ENCODE measurements at regions not wholly inside any gene's neighbourhood (a gene's known extent, or its start where the extent isn't known, plus 50 kb on each side); places are given as distances from the start of the nearest gene placed in this dataset.
A peak's percentile ranks its signal among the peaks of the same experiment; 100 is the strongest.

DNA sequence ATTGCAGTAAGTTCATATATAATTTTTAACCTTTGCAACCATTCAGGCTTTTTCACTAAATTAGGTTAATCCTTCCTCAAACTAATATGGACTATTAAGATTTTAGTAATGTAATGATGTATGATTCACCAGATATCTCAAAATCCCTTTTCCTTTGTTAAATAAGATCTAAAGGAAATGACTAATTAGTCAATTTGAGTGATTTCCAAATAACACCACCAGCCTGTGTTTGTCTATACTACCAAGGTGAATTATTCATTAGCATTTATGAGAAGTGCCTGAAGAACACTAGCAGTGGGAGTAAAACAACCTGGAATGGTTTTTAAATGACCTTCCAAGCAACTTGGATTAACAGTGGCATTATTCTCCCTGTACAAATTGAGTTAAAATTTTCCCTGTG lies 670.6 kb upstream of the PKN2 start:
- Histone ChIP-seq H3K27ac (ENCODE audit: poor library complexity, severe bottlenecking) (peak overlapping the region; percentile 4), H3K4me3 (ENCODE audit: severe bottlenecking) (no peak overlapping the region), H3K36me3 (ENCODE audit: low read depth) (no peaks in the 10 kb centered on the region), H3K4me1 (ENCODE audit: insufficient read depth, poor library complexity, severe bottlenecking) (peaks cover 11% of the 10 kb centered on the region), H3K27me3 (ENCODE audit: insufficient read depth, poor library complexity, severe bottlenecking) (no peaks in the 10 kb centered on the region), H3K9me3 (ENCODE audit: severe bottlenecking) (no peaks in the 10 kb centered on the region)
- TF ChIP-seq, protein P1, sequence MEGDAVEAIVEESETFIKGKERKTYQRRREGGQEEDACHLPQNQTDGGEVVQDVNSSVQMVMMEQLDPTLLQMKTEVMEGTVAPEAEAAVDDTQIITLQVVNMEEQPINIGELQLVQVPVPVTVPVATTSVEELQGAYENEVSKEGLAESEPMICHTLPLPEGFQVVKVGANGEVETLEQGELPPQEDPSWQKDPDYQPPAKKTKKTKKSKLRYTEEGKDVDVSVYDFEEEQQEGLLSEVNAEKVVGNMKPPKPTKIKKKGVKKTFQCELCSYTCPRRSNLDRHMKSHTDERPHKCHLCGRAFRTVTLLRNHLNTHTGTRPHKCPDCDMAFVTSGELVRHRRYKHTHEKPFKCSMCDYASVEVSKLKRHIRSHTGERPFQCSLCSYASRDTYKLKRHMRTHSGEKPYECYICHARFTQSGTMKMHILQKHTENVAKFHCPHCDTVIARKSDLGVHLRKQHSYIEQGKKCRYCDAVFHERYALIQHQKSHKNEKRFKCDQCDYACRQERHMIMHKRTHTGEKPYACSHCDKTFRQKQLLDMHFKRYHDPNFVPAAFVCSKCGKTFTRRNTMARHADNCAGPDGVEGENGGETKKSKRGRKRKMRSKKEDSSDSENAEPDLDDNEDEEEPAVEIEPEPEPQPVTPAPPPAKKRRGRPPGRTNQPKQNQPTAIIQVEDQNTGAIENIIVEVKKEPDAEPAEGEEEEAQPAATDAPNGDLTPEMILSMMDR (IDR thresholded peaks at IDR 0.05; ENCODE audit: poor library complexity, severe bottlenecking): no peak
- no peak for DNase-seq (ENCODE audit: low spot score)
- ATAC-seq (ENCODE audit: low read depth): peak; percentile 84

DNA sequence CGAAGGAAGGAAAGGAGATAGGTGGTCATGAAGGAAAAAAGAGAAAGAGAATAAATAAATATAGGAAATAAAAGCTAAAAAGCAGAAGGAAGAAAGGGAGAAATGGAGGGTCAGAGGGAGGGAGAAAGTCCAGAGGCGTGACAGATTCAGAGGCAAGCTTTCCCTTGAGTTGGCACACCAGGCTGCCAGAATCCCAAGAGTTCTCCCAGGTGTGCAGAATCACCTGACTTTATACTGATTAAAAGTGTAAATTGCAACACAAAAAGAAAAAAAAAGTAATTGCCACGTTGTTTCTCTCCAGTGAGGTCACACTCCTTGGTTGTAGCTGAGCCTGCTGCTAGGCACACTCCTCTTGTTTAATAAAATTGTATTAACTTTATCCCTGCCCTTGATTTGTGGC lies 669.9 kb upstream of the PKN2 start:
- H3K9me3 ChIP-seq (ENCODE audit: severe bottlenecking): no peaks in the 10 kb centered on the region
- peak overlapping the region; percentile 4 for H3K27ac ChIP-seq (ENCODE audit: poor library complexity, severe bottlenecking)
- no peaks in the 10 kb centered on the region for H3K36me3 ChIP-seq (ENCODE audit: low read depth)
- H3K27me3 ChIP-seq (ENCODE audit: insufficient read depth, poor library complexity, severe bottlenecking): no peaks in the 10 kb centered on the region
- no peak for DNase-seq (ENCODE audit: low spot score)
- TF ChIP-seq, protein P1 (IDR thresholded peaks at IDR 0.05; ENCODE audit: poor library complexity, severe bottlenecking): no peak
- H3K4me1 ChIP-seq (ENCODE audit: insufficient read depth, poor library complexity, severe bottlenecking): peaks cover 11% of the 10 kb centered on the region
- H3K4me3 ChIP-seq (ENCODE audit: severe bottlenecking): no peak overlapping the region
- ATAC-seq (ENCODE audit: low read depth): no peak

DNA sequence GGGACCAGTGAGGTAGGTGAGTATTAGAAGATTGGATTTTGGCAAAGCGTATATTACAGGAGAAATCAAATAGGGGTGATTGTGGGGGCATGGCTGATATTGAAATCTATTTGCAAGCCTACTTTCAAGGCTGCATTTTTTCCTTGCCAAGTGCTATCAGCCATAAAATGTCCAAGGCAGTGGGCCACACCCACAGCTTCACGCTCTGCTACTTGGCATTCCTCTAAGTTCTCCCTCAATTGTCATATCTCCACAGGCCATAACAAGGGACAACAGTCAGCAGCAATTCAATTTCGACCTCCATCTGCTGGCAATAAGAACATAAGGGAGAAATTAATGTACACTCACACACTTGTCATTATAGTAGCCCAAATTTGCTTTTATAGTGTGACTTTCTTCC lies 667.1 kb upstream of the PKN2 start:
- Histone ChIP-seq H3K27me3 (ENCODE audit: insufficient read depth, poor library complexity, severe bottlenecking) (no peaks in the 10 kb centered on the region), H3K27ac (ENCODE audit: poor library complexity, severe bottlenecking) (no peak overlapping the region), H3K9me3 (ENCODE audit: severe bottlenecking) (no peaks in the 10 kb centered on the region), H3K4me1 (ENCODE audit: insufficient read depth, poor library complexity, severe bottlenecking) (peaks cover 11% of the 10 kb centered on the region), H3K4me3 (ENCODE audit: severe bottlenecking) (no peak overlapping the region), H3K36me3 (ENCODE audit: low read depth) (no peaks in the 10 kb centered on the region)
- TF ChIP-seq, protein P1 (IDR thresholded peaks at IDR 0.05; ENCODE audit: poor library complexity, severe bottlenecking): no peak
- DNase-seq (ENCODE audit: low spot score) (no peak), ATAC-seq (ENCODE audit: low read depth) (no peak)

DNA sequence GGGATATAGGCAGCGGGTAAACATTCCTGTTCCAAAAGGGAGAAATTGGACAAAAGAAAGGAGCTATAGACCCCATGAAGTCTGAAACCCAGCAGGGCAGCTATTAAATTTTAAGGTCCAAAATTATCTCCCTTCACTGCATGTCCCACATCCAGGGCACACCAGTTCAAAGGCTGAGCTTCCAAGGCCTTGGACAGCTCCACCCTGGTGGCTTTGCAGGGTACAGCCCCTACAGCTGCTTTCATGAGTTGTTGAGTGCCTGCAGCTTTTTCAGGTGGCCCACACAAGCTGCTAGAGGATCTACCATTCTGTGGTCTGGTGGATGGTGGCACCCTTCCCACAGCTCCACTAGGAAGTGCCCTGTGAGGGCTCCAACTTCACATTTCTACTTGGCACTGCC lies 662.5 kb upstream of the PKN2 start:
- Histone ChIP-seq H3K27me3 (ENCODE audit: insufficient read depth, poor library complexity, severe bottlenecking) (no peaks in the 10 kb centered on the region), H3K4me3 (ENCODE audit: severe bottlenecking) (no peak overlapping the region), H3K27ac (ENCODE audit: poor library complexity, severe bottlenecking) (no peak overlapping the region), H3K9me3 (ENCODE audit: severe bottlenecking) (no peaks in the 10 kb centered on the region), H3K36me3 (ENCODE audit: low read depth) (no peaks in the 10 kb centered on the region), H3K4me1 (ENCODE audit: insufficient read depth, poor library complexity, severe bottlenecking) (no peaks in the 10 kb centered on the region)
- ATAC-seq (ENCODE audit: low read depth) (no peak), DNase-seq (ENCODE audit: low spot score) (no peak)
- TF ChIP-seq, protein P1 (IDR thresholded peaks at IDR 0.05; ENCODE audit: poor library complexity, severe bottlenecking): no peak

DNA sequence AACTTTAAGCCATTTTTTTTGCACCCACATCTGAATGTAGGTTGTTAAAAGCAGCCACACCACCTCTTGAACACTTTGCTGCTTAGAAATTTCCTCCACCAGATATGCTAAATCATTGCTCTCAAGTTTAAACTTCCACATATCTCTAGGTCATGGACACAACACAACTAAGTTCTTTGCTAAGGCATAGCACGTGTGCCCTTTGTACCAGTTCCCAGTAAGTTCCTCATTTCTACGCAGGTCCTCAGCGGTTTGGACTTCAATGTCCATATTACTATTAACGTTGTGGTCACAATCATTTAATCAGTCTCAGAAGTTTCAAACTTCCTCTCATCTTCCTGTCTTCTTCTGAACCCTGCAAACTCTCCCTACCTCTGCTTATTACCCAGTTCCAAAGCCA lies 661.6 kb upstream of the PKN2 start:
- no peaks in the 10 kb centered on the region for H3K27me3 ChIP-seq (ENCODE audit: insufficient read depth, poor library complexity, severe bottlenecking)
- no peak overlapping the region for H3K4me3 ChIP-seq (ENCODE audit: severe bottlenecking)
- no peaks in the 10 kb centered on the region for H3K4me1 ChIP-seq (ENCODE audit: insufficient read depth, poor library complexity, severe bottlenecking)
- ATAC-seq (ENCODE audit: low read depth) (no peak), DNase-seq (ENCODE audit: low spot score) (no peak)
- H3K27ac ChIP-seq (ENCODE audit: poor library complexity, severe bottlenecking): no peak overlapping the region
- no peaks in the 10 kb centered on the region for H3K36me3 ChIP-seq (ENCODE audit: low read depth)
- H3K9me3 ChIP-seq (ENCODE audit: severe bottlenecking): no peaks in the 10 kb centered on the region
- TF ChIP-seq, protein P1 (IDR thresholded peaks at IDR 0.05; ENCODE audit: poor library complexity, severe bottlenecking): no peak

Data from RWPE2 (cell line).